Esophagus squamous epithelium (tissue), 5 donors: ENCODE measurements at regions not wholly inside any gene's neighbourhood (a gene's known extent, or its start where the extent isn't known, plus 50 kb on each side); places are given as distances from the start of the nearest gene placed in this dataset.
A peak's percentile ranks its signal among the peaks of the same experiment; 100 is the strongest.

ENCODE experiments used
- DNase-seq: peaks from one replicate; lab custom pipeline; 2025; lab: John Stamatoyannopoulos, UW
- H3K27ac ChIP-seq, 4 donors: fragments of 200-600 bp; sonication (generic); one replicate each; pipeline ENCODE4 v1.5.1; 2016 to 2019; ENCODE audit warnings: mild to moderate bottlenecking in 1 of 4
- H3K27me3 ChIP-seq, 4 donors: fragments of 200-600 bp; sonication (generic); 1 replicate in 3 of 4; 2 replicates in 1 of 4; pipeline versions ENCODE4 v1.5.1 to v1.6.0; 2017 to 2021; ENCODE audit warnings: antibody characterized with exemption in 1 of 4
- H3K36me3 ChIP-seq, 3 donors: fragments of 200-600 bp; sonication (generic); one replicate each; pipeline ENCODE4 v1.5.1; 2016 to 2019
- H3K4me1 ChIP-seq, 3 donors: fragments of 200-600 bp; sonication (generic); one replicate each; pipeline ENCODE4 v1.5.1; 2017 to 2019
- H3K4me3 ChIP-seq, 4 donors: fragments of 200-600 bp; sonication (generic); 1 replicate in 3 of 4; 2 replicates in 1 of 4; pipeline ENCODE4 v1.5.1; 2016 to 2019; ENCODE audit warnings: mild to moderate bottlenecking in 2 of 4, moderate library complexity in 1 of 4
- H3K9me3 ChIP-seq, 3 donors: fragments of 200-600 bp; sonication (generic); one replicate each; pipeline ENCODE4 v1.5.1; 2016 to 2019
- POLR2A ChIP-seq, 4 donors: fragments of 450-650 bp; IDR thresholded peaks; one replicate each; pipeline ENCODE4 v1.6.1; 2017; ENCODE audit warnings: antibody characterized with exemption in 4 of 4, mild to moderate bottlenecking in 4 of 4, moderate library complexity in 3 of 4
- WGBS, 2 donors: methylation state at CpG; one replicate each; pipeline ENCODE4 v1.1.5; 2018; 5-methylcytosine and 5-hydroxymethylcytosine counted together
- intact Hi-C: fragments of 100-400 bp; cut with DNase I; formaldehyde crosslinking; loops from one replicate; pipeline ENCODE4 v1.15.0; 2022
- TF ChIP-seq, protein P1 (sequence below), 6 experiments: fragments of 450-650 bp in 4 of 6; fragments of 200-600 bp in 2 of 6; sonication (generic) in 2 of 6; IDR thresholded peaks; one replicate each; pipeline ENCODE4 v1.5.1; 2016 to 2019; ENCODE audit warnings: antibody characterized with exemption in 6 of 6, mild to moderate bottlenecking in 4 of 6, moderate library complexity in 4 of 6
- donor health status: DM: yes; HTN: yes; CAD: no.

DNA sequence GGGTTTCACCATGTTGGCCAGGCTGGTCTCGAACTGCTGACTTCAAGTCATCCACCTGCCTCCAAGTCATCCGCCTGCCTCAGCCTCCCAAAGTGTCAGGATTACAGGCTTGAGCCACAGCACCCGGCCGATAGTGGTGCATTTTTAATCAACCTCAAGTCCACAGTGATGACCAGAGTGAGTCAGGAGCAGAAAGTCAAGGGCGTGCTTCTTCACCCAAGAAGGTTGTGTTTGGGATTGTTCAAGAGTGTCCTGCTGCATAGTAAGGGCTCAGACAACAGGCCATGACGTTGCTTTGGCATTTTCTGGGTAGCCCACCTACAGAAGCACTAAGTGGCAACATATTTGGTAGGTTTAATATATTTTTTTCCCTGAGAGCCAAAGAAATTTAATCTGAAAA, 108.3 kb upstream of the FAM20A start:
- Histone ChIP-seq H3K27ac (peak overlapping the region in 1 of 4 donors; percentile 61), H3K9me3 (no peaks in the 10 kb centered on the region), H3K4me1 (peaks cover 0 to 8% (median 0%) of the 10 kb centered on the region in 3 donors), H3K4me3 (no peak overlapping the region), H3K27me3 (no peaks in the 10 kb centered on the region), H3K36me3 (no peaks in the 10 kb centered on the region)
- 71 to 93% methylated on average over 3 to 4 of the region's 6 CpGs for WGBS, 2 donors
- TF ChIP-seq, protein P1, sequence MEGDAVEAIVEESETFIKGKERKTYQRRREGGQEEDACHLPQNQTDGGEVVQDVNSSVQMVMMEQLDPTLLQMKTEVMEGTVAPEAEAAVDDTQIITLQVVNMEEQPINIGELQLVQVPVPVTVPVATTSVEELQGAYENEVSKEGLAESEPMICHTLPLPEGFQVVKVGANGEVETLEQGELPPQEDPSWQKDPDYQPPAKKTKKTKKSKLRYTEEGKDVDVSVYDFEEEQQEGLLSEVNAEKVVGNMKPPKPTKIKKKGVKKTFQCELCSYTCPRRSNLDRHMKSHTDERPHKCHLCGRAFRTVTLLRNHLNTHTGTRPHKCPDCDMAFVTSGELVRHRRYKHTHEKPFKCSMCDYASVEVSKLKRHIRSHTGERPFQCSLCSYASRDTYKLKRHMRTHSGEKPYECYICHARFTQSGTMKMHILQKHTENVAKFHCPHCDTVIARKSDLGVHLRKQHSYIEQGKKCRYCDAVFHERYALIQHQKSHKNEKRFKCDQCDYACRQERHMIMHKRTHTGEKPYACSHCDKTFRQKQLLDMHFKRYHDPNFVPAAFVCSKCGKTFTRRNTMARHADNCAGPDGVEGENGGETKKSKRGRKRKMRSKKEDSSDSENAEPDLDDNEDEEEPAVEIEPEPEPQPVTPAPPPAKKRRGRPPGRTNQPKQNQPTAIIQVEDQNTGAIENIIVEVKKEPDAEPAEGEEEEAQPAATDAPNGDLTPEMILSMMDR (IDR thresholded peaks at IDR 0.05), result no peak
- TF ChIP-seq POLR2A (IDR thresholded peaks at IDR 0.05), result no peak
- no peak for DNase-seq
- intact Hi-C loops, result no loop called here

DNA sequence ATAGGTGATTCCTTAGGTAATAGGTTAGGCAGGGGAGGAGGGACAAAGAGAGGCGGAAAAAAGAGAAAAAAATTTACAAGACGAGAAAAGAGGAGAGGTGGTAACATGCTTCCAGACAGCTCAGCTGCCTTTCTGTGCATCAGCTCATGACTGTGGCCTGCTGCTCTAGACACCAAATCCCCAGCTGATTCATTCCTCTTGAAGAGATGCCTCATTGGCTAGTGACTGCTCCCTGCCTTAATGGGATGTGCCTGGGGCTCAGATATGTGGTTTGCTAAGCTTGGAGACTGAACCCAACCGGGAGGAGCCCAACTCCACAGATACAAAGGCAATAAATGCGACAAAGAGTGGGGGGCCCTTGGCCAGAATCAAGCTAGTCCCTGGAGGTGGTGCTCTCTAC, 105.9 kb upstream of the FAM20A start:
- no peak for DNase-seq

DNA sequence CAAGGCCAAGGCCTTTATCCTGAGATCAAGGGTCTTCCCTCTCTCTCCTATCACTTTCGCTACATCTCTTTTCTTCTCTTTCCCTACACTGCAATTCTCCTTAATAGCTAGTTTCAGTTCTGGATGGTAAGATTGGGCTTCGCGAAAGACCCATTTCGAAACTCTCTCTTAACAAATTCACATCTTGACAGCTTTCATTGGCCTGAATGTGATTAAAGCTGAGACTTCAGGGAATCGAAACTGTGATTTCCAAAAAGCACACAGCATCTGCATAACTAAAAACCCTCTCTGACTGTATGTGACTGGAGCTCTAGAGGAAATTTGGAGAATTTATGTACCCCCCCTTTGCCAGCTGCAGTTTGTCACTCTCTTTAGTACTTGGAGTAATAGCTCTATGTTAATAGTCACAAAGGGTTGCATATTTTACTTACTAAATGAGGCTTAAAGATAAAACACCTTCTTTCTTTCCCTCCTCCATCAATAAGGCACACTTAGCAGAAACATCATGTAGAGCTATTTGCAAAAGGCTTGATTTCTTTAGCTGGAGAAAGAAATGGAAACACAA, 105.3 kb upstream of the FAM20A start:
- peak overlapping the region in 1 of 4 donors; percentile 41 for H3K27ac ChIP-seq
- H3K4me3 ChIP-seq, result no peak overlapping the region
- TF ChIP-seq POLR2A (IDR thresholded peaks at IDR 0.05), result no peak
- TF ChIP-seq, protein P1 (IDR thresholded peaks at IDR 0.05), result no peak
- peaks cover 0 to 8% (median 0%) of the 10 kb centered on the region in 3 donors for H3K4me1 ChIP-seq
- intact Hi-C loops, result no loop called here
- DNase-seq, result no peak
- 65 to 66% methylated on average over 5 of the region's 5 CpGs for WGBS, 2 donors
- no peaks in the 10 kb centered on the region for H3K36me3 ChIP-seq
- H3K27me3 ChIP-seq, result no peaks in the 10 kb centered on the region
- no peaks in the 10 kb centered on the region for H3K9me3 ChIP-seq

More for the DNA sequence above, 105.9 kb upstream of the FAM20A start:
- H3K4me3 ChIP-seq, result no peak overlapping the region
- peak overlapping the region in 1 of 4 donors; percentile 41 for H3K27ac ChIP-seq
- peaks cover 0 to 8% (median 0%) of the 10 kb centered on the region in 3 donors for H3K4me1 ChIP-seq
- WGBS, 2 donors, result 80 to 84% methylated on average over 2 to 4 of the region's 4 CpGs
- H3K9me3 ChIP-seq, result no peaks in the 10 kb centered on the region
- intact Hi-C loops, result no loop called here
- TF ChIP-seq POLR2A (IDR thresholded peaks at IDR 0.05), result no peak
- TF ChIP-seq, protein P1 (IDR thresholded peaks at IDR 0.05), result no peak
- no peaks in the 10 kb centered on the region for H3K36me3 ChIP-seq
- H3K27me3 ChIP-seq, result no peaks in the 10 kb centered on the region

DNA sequence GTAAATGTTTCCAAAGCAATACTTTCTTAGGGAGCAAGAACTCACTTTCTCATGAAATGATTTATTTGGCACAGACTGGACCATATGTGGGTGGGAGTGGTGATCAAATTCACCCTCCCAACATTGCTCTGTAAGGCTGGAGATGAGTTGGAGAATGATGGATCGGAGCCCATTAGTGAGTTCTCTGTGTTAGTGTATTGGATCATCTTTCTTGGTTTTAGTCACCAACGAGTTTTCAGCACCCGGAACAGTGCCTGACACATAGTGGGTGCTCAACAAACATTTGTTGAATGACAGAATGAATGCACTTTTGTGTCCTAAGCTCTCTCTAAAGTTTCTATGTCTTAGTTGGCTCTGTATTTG, 104.5 kb upstream of the FAM20A start:
- DNase-seq, result no peak
- H3K27ac ChIP-seq, result peak overlapping the region in 1 of 4 donors; percentile 34
- peaks cover 0 to 13% (median 3%) of the 10 kb centered on the region in 3 donors for H3K4me1 ChIP-seq
- TF ChIP-seq, protein P1 (IDR thresholded peaks at IDR 0.05), result no peak
- TF ChIP-seq POLR2A (IDR thresholded peaks at IDR 0.05), result no peak
- intact Hi-C loops, result no loop called here
- no peaks in the 10 kb centered on the region for H3K9me3 ChIP-seq
- no peak overlapping the region for H3K4me3 ChIP-seq
- H3K27me3 ChIP-seq, result no peaks in the 10 kb centered on the region
- WGBS, 2 donors, result 69 to 71% methylated on average over 3 of the region's 3 CpGs
- H3K36me3 ChIP-seq, result no peaks in the 10 kb centered on the region

DNA sequence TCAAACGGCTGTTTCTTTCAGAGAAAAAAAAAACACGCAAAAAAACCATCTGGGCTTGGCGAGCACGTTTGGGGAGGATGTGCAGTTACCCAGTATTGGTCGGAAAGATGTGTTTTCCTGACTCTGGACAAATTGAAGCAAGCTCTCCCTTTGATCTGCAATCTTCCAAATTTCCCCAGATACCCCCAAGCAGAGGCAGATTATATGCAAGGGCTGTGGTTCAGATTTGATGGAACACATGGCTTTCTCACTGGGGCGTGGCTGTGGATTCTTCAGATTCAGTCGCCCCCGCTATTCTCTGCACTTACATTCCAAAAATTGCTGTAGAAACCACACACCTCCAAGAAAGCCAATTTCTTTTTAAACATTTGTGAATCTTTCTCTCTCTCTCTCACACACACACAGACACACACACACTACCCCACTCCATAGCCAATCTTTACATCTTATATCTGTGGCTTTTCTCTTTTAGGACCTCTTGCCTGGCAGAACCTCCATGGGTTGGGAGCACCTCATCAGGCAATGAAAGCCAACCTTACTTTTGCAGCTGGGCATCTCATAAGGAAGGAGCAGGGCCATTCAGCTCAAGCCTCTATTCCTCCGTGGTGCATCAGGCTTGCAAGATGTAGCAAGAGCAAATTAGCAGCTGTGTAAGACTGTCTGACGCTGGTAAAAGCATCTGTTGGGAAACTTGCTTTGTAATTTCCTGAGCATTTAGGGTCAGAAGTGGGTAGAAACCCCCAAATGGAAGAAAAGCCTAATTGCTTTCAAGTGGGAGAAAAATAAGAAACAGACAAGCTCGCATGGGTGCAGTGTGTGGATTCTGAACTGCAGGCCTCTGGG, 103.9 kb upstream of the FAM20A start:
- intact Hi-C loops, result no loop called here

More for the DNA sequence above, 103.9 kb upstream of the FAM20A start:
- H3K27me3 ChIP-seq, result no peaks in the 10 kb centered on the region
- 77% methylated on average over 10 to 11 of the region's 11 CpGs for WGBS, 2 donors
- DNase-seq, result no peak
- H3K27ac ChIP-seq, result peak overlapping the region in 1 of 4 donors; percentile 34
- no peak overlapping the region for H3K4me3 ChIP-seq
- no peaks in the 10 kb centered on the region for H3K36me3 ChIP-seq
- H3K9me3 ChIP-seq, result no peaks in the 10 kb centered on the region
- TF ChIP-seq, protein P1 (IDR thresholded peaks at IDR 0.05), result no peak
- TF ChIP-seq POLR2A (IDR thresholded peaks at IDR 0.05), result no peak
- H3K4me1 ChIP-seq, result peaks cover 0 to 19% (median 7%) of the 10 kb centered on the region in 3 donors
